HFFc6 (cell line): ENCODE measurements at regions not wholly inside any gene's neighbourhood (a gene's known extent, or its start where the extent isn't known, plus 50 kb on each side); places are given as distances from the start of the nearest gene placed in this dataset.
A peak's percentile ranks its signal among the peaks of the same experiment; 100 is the strongest.

Experiments used
- DNase-seq: peaks from one replicate; pipeline ENCODE4 v3.0.0-alpha.2; 2018
- H3K27ac Mint-ChIP-seq: 2 replicates; pipeline ENCODE4 v1.8.0; 2020; ENCODE audit warnings: mild to moderate bottlenecking, mixed read lengths
- H3K27me3 Mint-ChIP-seq: 2 replicates; pipeline ENCODE4 v1.8.0; 2021; ENCODE audit warnings: mild to moderate bottlenecking, moderate library complexity, mixed read lengths; ENCODE audit not compliant: insufficient read depth
- H3K36me3 Mint-ChIP-seq: 2 replicates; pipeline ENCODE4 v1.8.0; 2021; ENCODE audit warnings: low read depth, mixed read lengths
- H3K4me1 Mint-ChIP-seq: 2 replicates; pipeline ENCODE4 v1.8.0; 2020; ENCODE audit warnings: low read depth, mixed read lengths
- H3K4me3 Mint-ChIP-seq: 2 replicates; pipeline ENCODE4 v1.8.0; 2020; ENCODE audit warnings: mild to moderate bottlenecking, moderate library complexity, mixed read lengths
- H3K9me3 Mint-ChIP-seq: 2 replicates; pipeline ENCODE4 v1.8.0; 2020; ENCODE audit warnings: mild to moderate bottlenecking, mixed read lengths
- TF ChIP-seq, protein P1 (sequence below): fragments of 200-600 bp; sonication (generic); IDR thresholded peaks from 2 replicates; pipeline ENCODE4 v1.5.0; 2021; ENCODE audit warnings: antibody characterized with exemption, mild to moderate bottlenecking

DNA sequence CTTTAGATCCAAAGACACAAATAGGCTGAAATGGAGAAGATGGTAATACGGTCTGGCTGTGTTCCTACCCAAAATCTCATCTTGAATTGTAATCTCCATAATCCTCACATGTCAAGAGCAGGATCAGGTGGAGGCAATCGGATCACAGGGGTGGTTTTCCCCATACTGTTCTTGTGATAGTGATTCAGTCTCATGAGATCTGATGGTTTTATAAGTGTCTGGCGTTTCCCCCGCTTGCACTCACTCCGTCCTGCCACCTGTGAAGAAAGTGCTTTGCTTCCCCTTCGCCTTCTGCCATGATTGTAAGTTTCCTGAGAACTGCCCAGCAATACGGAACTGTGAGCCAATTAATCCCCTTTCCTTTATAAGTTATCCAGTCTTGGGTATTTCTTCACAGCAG, 1795.5 kb upstream of the FLRT2 start:
- TF ChIP-seq, protein P1, sequence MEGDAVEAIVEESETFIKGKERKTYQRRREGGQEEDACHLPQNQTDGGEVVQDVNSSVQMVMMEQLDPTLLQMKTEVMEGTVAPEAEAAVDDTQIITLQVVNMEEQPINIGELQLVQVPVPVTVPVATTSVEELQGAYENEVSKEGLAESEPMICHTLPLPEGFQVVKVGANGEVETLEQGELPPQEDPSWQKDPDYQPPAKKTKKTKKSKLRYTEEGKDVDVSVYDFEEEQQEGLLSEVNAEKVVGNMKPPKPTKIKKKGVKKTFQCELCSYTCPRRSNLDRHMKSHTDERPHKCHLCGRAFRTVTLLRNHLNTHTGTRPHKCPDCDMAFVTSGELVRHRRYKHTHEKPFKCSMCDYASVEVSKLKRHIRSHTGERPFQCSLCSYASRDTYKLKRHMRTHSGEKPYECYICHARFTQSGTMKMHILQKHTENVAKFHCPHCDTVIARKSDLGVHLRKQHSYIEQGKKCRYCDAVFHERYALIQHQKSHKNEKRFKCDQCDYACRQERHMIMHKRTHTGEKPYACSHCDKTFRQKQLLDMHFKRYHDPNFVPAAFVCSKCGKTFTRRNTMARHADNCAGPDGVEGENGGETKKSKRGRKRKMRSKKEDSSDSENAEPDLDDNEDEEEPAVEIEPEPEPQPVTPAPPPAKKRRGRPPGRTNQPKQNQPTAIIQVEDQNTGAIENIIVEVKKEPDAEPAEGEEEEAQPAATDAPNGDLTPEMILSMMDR: no peak
- H3K4me1 Mint-ChIP-seq: no peaks in the 10 kb centered on the region
- no peak overlapping the region for H3K27ac Mint-ChIP-seq
- H3K9me3 Mint-ChIP-seq: peaks cover 29% of the 10 kb centered on the region
- H3K27me3 Mint-ChIP-seq: 0 out of 2 replicates have a peak, but pooled peaks cover 2% of the 10 kb centered on the region
- DNase-seq: no peak
- no peak overlapping the region for H3K4me3 Mint-ChIP-seq
- no peaks in the 10 kb centered on the region for H3K36me3 Mint-ChIP-seq

GRCh38 chr14:83741269-83741668, 1788.7 kb upstream of the FLRT2 start:
- DNase-seq: no peak
- TF ChIP-seq, protein P1: no peak
- Mint-ChIP-seq H3K9me3 (peaks cover 4% of the 10 kb centered on the region; the same call in 1 of the 2 replicates), H3K4me1 (no peaks in the 10 kb centered on the region), H3K4me3 (no peak overlapping the region), H3K27ac (no peak overlapping the region), H3K36me3 (no peaks in the 10 kb centered on the region), H3K27me3 (no peaks in the 10 kb centered on the region)

GRCh38 chr14:83744224-83744623, 1785.7 kb upstream of the FLRT2 start:
- no peak for DNase-seq
- no peaks in the 10 kb centered on the region; the same call in 1 of the 2 replicates for H3K9me3 Mint-ChIP-seq
- no peaks in the 10 kb centered on the region for H3K36me3 Mint-ChIP-seq
- TF ChIP-seq, protein P1: no peak
- no peak overlapping the region for H3K27ac Mint-ChIP-seq
- H3K27me3 Mint-ChIP-seq: no peaks in the 10 kb centered on the region; the same call in 1 of the 2 replicates
- H3K4me3 Mint-ChIP-seq: no peak overlapping the region
- no peaks in the 10 kb centered on the region for H3K4me1 Mint-ChIP-seq

DNA sequence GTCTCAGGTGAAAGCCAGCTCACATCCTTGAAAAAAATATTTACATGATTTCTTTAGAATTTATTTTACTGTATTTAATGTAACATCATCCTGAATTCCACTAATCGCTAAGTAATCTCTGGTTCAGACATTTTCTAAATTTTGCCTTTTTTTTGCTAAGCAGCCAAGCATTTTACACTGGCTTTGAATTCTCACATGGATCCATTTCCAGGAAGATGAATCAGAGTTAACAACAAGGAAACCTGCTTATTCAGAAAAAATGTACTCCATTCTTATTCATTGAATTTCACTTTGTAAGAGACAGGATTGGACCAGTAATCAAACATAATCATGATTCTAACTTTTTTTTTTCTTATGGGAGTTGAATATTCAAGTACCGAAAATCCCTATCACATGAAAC, 1785.1 kb upstream of the FLRT2 start:
- no peak for DNase-seq
- no peaks in the 10 kb centered on the region; the same call in 1 of the 2 replicates for H3K27me3 Mint-ChIP-seq
- peaks cover 3% of the 10 kb centered on the region; the same call in 1 of the 2 replicates for H3K9me3 Mint-ChIP-seq
- TF ChIP-seq, protein P1: no peak
- no peaks in the 10 kb centered on the region for H3K4me1 Mint-ChIP-seq
- no peaks in the 10 kb centered on the region for H3K36me3 Mint-ChIP-seq
- no peak overlapping the region for H3K4me3 Mint-ChIP-seq
- H3K27ac Mint-ChIP-seq: no peak overlapping the region

- Mint-ChIP-seq H3K27ac (no peak overlapping the region), H3K4me3 (no peak overlapping the region), H3K36me3 (no peaks in the 10 kb centered on the region), H3K9me3 (peaks cover 3% of the 10 kb centered on the region; the same call in 1 of the 2 replicates), H3K4me1 (no peaks in the 10 kb centered on the region), H3K27me3 (no peaks in the 10 kb centered on the region; the same call in 1 of the 2 replicates)
- TF ChIP-seq, protein P1: no peak
- no peak for DNase-seq
These were observed 1783.6 kb upstream of the FLRT2 start for GRCh38 chr14:83746336-83746735.

DNA sequence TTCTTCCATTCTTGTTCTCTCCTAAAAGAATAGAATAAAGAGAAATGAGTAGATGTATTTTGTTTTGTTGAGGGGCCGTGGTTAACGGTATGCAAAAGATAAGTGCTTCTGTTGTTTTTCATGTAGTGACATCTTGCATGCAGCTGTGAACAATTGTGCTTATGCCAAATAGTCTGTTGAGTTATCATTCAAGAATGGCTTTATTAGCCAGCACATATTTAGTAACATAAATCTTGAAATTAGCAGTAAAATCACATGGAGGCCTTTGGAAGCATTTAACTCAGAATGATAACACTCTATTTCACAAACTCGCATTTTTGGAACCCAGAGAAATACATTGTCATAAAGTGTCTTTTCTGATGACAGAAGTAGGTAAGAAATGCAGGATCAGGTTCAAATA, 1772.0 kb upstream of the FLRT2 start:
- DNase-seq: peak; percentile 14

More for the DNA sequence above, 1772.0 kb upstream of the FLRT2 start:
- no peaks in the 10 kb centered on the region for H3K36me3 Mint-ChIP-seq
- H3K9me3 Mint-ChIP-seq: no peaks in the 10 kb centered on the region; the same call in 1 of the 2 replicates
- H3K27me3 Mint-ChIP-seq: no peaks in the 10 kb centered on the region
- H3K4me3 Mint-ChIP-seq: no peak overlapping the region
- H3K27ac Mint-ChIP-seq: no peak overlapping the region
- H3K4me1 Mint-ChIP-seq: no peaks in the 10 kb centered on the region; the same call in 1 of the 2 replicates
- TF ChIP-seq, protein P1: no peak
